ENCODE measurements at regions not wholly inside any gene's neighbourhood (a gene's known extent, or its start where the extent isn't known, plus 50 kb on each side); places are given as distances from the start of the nearest gene placed in this dataset.

GRCh38 chr19:30228835-30229524, 143.2 kb upstream of the ZNF536 start:
- intact Hi-C loops (cut with micrococcal nuclease) = no loop called here
- CTCF ChIA-PET = no interaction called here

GRCh38 chr19:30229525-30230174, 142.5 kb upstream of the ZNF536 start:
- intact Hi-C loops (cut with micrococcal nuclease) = no loop called here
- no peaks in the 10 kb centered on the region for H3K4me1 Mint-ChIP-seq (ENCODE audit: insufficient read depth, unreplicated experiment)
- H3K4me3 Mint-ChIP-seq (ENCODE audit: unreplicated experiment) = no peak overlapping the region
- ChIA-PET POLR2A (no interaction called here), CTCF (no interaction called here)
- no peak overlapping the region for H3K27ac Mint-ChIP-seq (ENCODE audit: low read depth, unreplicated experiment)
- BruUV-seq (replicated peaks) = no TSS peak
- no peak for TF ChIP-seq CTCF (IDR thresholded peaks at IDR 0.05; ENCODE audit: unreplicated experiment)
- H3K27me3 Mint-ChIP-seq (ENCODE audit: insufficient read depth, unreplicated experiment) = no peaks in the 10 kb centered on the region
- DNase-seq (ENCODE audit: unreplicated experiment) = no peak
- no peaks in the 10 kb centered on the region for H3K36me3 Mint-ChIP-seq (ENCODE audit: insufficient read depth, unreplicated experiment)
- H3K9me3 Mint-ChIP-seq (ENCODE audit: unreplicated experiment) = peaks cover 32% of the 10 kb centered on the region

More at GRCh38 chr19:30228835-30229524, 143.2 kb upstream of the ZNF536 start:
- no peak for TF ChIP-seq CTCF (IDR thresholded peaks at IDR 0.05; ENCODE audit: unreplicated experiment)
- no peaks in the 10 kb centered on the region for H3K4me1 Mint-ChIP-seq (ENCODE audit: insufficient read depth, unreplicated experiment)
- no peaks in the 10 kb centered on the region for H3K36me3 Mint-ChIP-seq (ENCODE audit: insufficient read depth, unreplicated experiment)
- no TSS peak for BruUV-seq (replicated peaks)
- no peak for DNase-seq (ENCODE audit: unreplicated experiment)
- H3K27me3 Mint-ChIP-seq (ENCODE audit: insufficient read depth, unreplicated experiment) = no peaks in the 10 kb centered on the region
- H3K9me3 Mint-ChIP-seq (ENCODE audit: unreplicated experiment) = peaks cover 34% of the 10 kb centered on the region
- POLR2A ChIA-PET = no interaction called here
- no peak overlapping the region for H3K27ac Mint-ChIP-seq (ENCODE audit: low read depth, unreplicated experiment)
- no peak overlapping the region for H3K4me3 Mint-ChIP-seq (ENCODE audit: unreplicated experiment)

- intact Hi-C loops (cut with micrococcal nuclease) = no loop called here
- BruUV-seq (replicated peaks) = no TSS peak
- ChIA-PET CTCF (no interaction called here), POLR2A (no interaction called here)
- no peak overlapping the region for H3K27ac Mint-ChIP-seq (ENCODE audit: low read depth, unreplicated experiment)
- DNase-seq (ENCODE audit: unreplicated experiment) = no peak
- H3K9me3 Mint-ChIP-seq (ENCODE audit: unreplicated experiment) = peaks cover 22% of the 10 kb centered on the region
- no peaks in the 10 kb centered on the region for H3K36me3 Mint-ChIP-seq (ENCODE audit: insufficient read depth, unreplicated experiment)
- TF ChIP-seq CTCF (IDR thresholded peaks at IDR 0.05; ENCODE audit: unreplicated experiment) = no peak
- no peaks in the 10 kb centered on the region for H3K4me1 Mint-ChIP-seq (ENCODE audit: insufficient read depth, unreplicated experiment)
- no peaks in the 10 kb centered on the region for H3K27me3 Mint-ChIP-seq (ENCODE audit: insufficient read depth, unreplicated experiment)
- H3K4me3 Mint-ChIP-seq (ENCODE audit: unreplicated experiment) = no peak overlapping the region
Observed at GRCh38 chr19:30231408-30232318, 140.5 kb upstream of the ZNF536 start.

- Mint-ChIP-seq H3K36me3 (ENCODE audit: insufficient read depth, unreplicated experiment) (no peaks in the 10 kb centered on the region), H3K27ac (ENCODE audit: low read depth, unreplicated experiment) (no peak overlapping the region), H3K4me3 (ENCODE audit: unreplicated experiment) (no peak overlapping the region), H3K4me1 (ENCODE audit: insufficient read depth, unreplicated experiment) (no peaks in the 10 kb centered on the region), H3K27me3 (ENCODE audit: insufficient read depth, unreplicated experiment) (no peaks in the 10 kb centered on the region), H3K9me3 (ENCODE audit: unreplicated experiment) (peaks cover 18% of the 10 kb centered on the region)
- no TSS peak for BruUV-seq (replicated peaks)
- no peak for DNase-seq (ENCODE audit: unreplicated experiment)
- ChIA-PET POLR2A (no interaction called here), CTCF (no interaction called here)
- intact Hi-C loops (cut with micrococcal nuclease) = no loop called here
- TF ChIP-seq CTCF (IDR thresholded peaks at IDR 0.05; ENCODE audit: unreplicated experiment) = no peak
Observed at GRCh38 chr19:30233375-30233774, 138.8 kb upstream of the ZNF536 start.
